IMR-90 (cell line): ENCODE measurements at regions not wholly inside any gene's neighbourhood (a gene's known extent, or its start where the extent isn't known, plus 50 kb on each side); places are given as distances from the start of the nearest gene placed in this dataset.

Source experiments
- BHLHE40 ChIP-seq: fragments of 150-350 bp; IDR thresholded peaks from 2 replicates; pipeline ENCODE4 v1.6.1; 2016; ENCODE audit warnings: mild to moderate bottlenecking, low read depth, low read length
- CEBPB ChIP-seq: IDR thresholded peaks from 2 replicates; pipeline ENCODE4 v1.6.1; 2012; ENCODE audit warnings: low read depth, low read length, improper control_type of control experiment
- CHD1 ChIP-seq: IDR thresholded peaks from 2 replicates; pipeline ENCODE4 v1.6.1; 2012; ENCODE audit warnings: low read depth, low read length, improper control_type of control experiment
- CTCF ChIP-seq: conservative IDR thresholded peaks from 2 replicates; pipeline ENCODE4 v1.5.1; 2012; ENCODE audit warnings: mild to moderate bottlenecking, low read depth, low read length, improper control_type of control experiment
- ELK1 ChIP-seq: fragments of 150-350 bp; IDR thresholded peaks from 2 replicates; pipeline ENCODE4 v1.6.1; 2016; ENCODE audit warnings: low read depth, mild to moderate bottlenecking, low read length, moderate library complexity, borderline replicate concordance
- FOS ChIP-seq: fragments of 150-350 bp; IDR thresholded peaks from 2 replicates; pipeline ENCODE4 v1.6.1; 2016; ENCODE audit warnings: low read depth, low read length
- MAFK ChIP-seq: IDR thresholded peaks from 2 replicates; pipeline ENCODE4 v1.6.1; 2012; ENCODE audit warnings: low read depth, low read length, improper control_type of control experiment
- MAZ ChIP-seq: IDR thresholded peaks from 2 replicates; pipeline ENCODE4 v1.6.1; 2012; ENCODE audit warnings: low read depth, mild to moderate bottlenecking, low read length, improper control_type of control experiment, moderate library complexity, borderline replicate concordance
- MXI1 ChIP-seq: IDR thresholded peaks from 2 replicates; pipeline ENCODE4 v1.6.1; 2012; ENCODE audit warnings: low read depth, mild to moderate bottlenecking, low read length, moderate library complexity, borderline replicate concordance
- NFE2L2 ChIP-seq: fragments of 150-350 bp; IDR thresholded peaks from 2 replicates; pipeline ENCODE4 v1.6.1; 2016; ENCODE audit warnings: low read depth, mild to moderate bottlenecking, low read length
- POLR2A ChIP-seq: IDR thresholded peaks from 2 replicates; pipeline ENCODE4 v1.6.1; 2012; ENCODE audit warnings: mild to moderate bottlenecking, low read depth, low read length
- RAD21 ChIP-seq: IDR thresholded peaks from 2 replicates; pipeline ENCODE4 v1.6.1; 2012; ENCODE audit warnings: low read length, improper control_type of control experiment
- SMC3 ChIP-seq: fragments of 150-350 bp; IDR thresholded peaks from 2 replicates; pipeline ENCODE4 v1.6.1; 2016; ENCODE audit warnings: low read depth, mild to moderate bottlenecking, antibody characterized with exemption, low read length, moderate library complexity
- USF2 ChIP-seq: fragments of 150-350 bp; IDR thresholded peaks from 2 replicates; pipeline ENCODE4 v1.6.1; 2017; ENCODE audit warnings: mild to moderate bottlenecking, antibody characterized with exemption, low read length, low read depth

- TF ChIP-seq CTCF = no peak
- no peak for TF ChIP-seq MAZ
- no peak for TF ChIP-seq POLR2A
- TF ChIP-seq CEBPB = no peak
- no peak for TF ChIP-seq USF2
- TF ChIP-seq ELK1 = no peak
- TF ChIP-seq RAD21 = no peak
- no peak for TF ChIP-seq BHLHE40
- no peak for TF ChIP-seq MXI1
- TF ChIP-seq NFE2L2 = no peak
- TF ChIP-seq CHD1 = no peak
- TF ChIP-seq FOS = no peak
- no peak for TF ChIP-seq MAFK
- no peak for TF ChIP-seq SMC3
These were observed 669.4 kb downstream of the IRS1 start for GRCh38 chr2:226130192-226130591.
